Esophagus squamous epithelium (tissue), 5 donors: ENCODE measurements at regions not wholly inside any gene's neighbourhood (a gene's known extent, or its start where the extent isn't known, plus 50 kb on each side); places are given as distances from the start of the nearest gene placed in this dataset.

ENCODE experiments used
- DNase-seq: peaks from one replicate; lab custom pipeline; 2025; lab: John Stamatoyannopoulos, UW
- H3K27ac ChIP-seq, 4 donors: fragments of 200-600 bp; sonication (generic); one replicate each; pipeline ENCODE4 v1.5.1; 2016 to 2019; ENCODE audit warnings: mild to moderate bottlenecking in 1 of 4
- H3K27me3 ChIP-seq, 4 donors: fragments of 200-600 bp; sonication (generic); 1 replicate in 3 of 4; 2 replicates in 1 of 4; pipeline versions ENCODE4 v1.5.1 to v1.6.0; 2017 to 2021; ENCODE audit warnings: antibody characterized with exemption in 1 of 4
- H3K36me3 ChIP-seq, 3 donors: fragments of 200-600 bp; sonication (generic); one replicate each; pipeline ENCODE4 v1.5.1; 2016 to 2019
- H3K4me1 ChIP-seq, 3 donors: fragments of 200-600 bp; sonication (generic); one replicate each; pipeline ENCODE4 v1.5.1; 2017 to 2019
- H3K4me3 ChIP-seq, 4 donors: fragments of 200-600 bp; sonication (generic); 1 replicate in 3 of 4; 2 replicates in 1 of 4; pipeline ENCODE4 v1.5.1; 2016 to 2019; ENCODE audit warnings: mild to moderate bottlenecking in 2 of 4, moderate library complexity in 1 of 4
- H3K9me3 ChIP-seq, 3 donors: fragments of 200-600 bp; sonication (generic); one replicate each; pipeline ENCODE4 v1.5.1; 2016 to 2019
- POLR2A ChIP-seq, 4 donors: fragments of 450-650 bp; IDR thresholded peaks; one replicate each; pipeline ENCODE4 v1.6.1; 2017; ENCODE audit warnings: antibody characterized with exemption in 4 of 4, mild to moderate bottlenecking in 4 of 4, moderate library complexity in 3 of 4
- WGBS, 2 donors: methylation state at CpG; one replicate each; pipeline ENCODE4 v1.1.5; 2018; 5-methylcytosine and 5-hydroxymethylcytosine counted together
- intact Hi-C: fragments of 100-400 bp; cut with DNase I; formaldehyde crosslinking; loops from one replicate; pipeline ENCODE4 v1.15.0; 2022
- TF ChIP-seq, protein P1 (sequence below), 6 experiments: fragments of 450-650 bp in 4 of 6; fragments of 200-600 bp in 2 of 6; sonication (generic) in 2 of 6; IDR thresholded peaks; one replicate each; pipeline ENCODE4 v1.5.1; 2016 to 2019; ENCODE audit warnings: antibody characterized with exemption in 6 of 6, mild to moderate bottlenecking in 4 of 6, moderate library complexity in 4 of 6
- donor health status: DM: yes; HTN: yes; CAD: no.

DNA sequence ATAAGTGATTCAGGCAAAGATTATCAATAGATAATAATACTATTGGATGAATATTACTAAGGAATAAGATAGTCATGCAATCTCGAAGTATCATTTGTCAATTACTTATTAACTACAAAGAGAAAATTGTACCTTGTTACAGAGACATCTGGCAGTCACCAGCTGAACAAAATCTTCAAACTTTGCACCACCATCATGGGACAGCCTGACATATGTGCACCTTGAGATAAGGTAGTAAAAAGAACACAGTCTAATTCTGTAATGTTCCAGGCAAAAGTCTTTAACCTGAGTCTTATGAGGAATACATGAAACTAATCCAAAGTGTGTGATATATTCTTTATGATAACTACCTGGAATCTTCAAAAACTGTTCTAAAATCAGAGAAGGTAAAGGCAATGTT is 423.0 kb upstream of the ZNF608 start:
- 81 to 93% methylated on average over 1 of the region's 1 CpG for WGBS, 2 donors
- no peak for DNase-seq
- no peaks in the 10 kb centered on the region for H3K27me3 ChIP-seq
- peaks cover 0 to 7% (median 5%) of the 10 kb centered on the region in 3 donors for H3K9me3 ChIP-seq
- intact Hi-C loops: no loop called here
- no peak overlapping the region for H3K27ac ChIP-seq
- no peaks in the 10 kb centered on the region for H3K36me3 ChIP-seq
- TF ChIP-seq POLR2A (IDR thresholded peaks at IDR 0.05): no peak
- TF ChIP-seq, protein P1, sequence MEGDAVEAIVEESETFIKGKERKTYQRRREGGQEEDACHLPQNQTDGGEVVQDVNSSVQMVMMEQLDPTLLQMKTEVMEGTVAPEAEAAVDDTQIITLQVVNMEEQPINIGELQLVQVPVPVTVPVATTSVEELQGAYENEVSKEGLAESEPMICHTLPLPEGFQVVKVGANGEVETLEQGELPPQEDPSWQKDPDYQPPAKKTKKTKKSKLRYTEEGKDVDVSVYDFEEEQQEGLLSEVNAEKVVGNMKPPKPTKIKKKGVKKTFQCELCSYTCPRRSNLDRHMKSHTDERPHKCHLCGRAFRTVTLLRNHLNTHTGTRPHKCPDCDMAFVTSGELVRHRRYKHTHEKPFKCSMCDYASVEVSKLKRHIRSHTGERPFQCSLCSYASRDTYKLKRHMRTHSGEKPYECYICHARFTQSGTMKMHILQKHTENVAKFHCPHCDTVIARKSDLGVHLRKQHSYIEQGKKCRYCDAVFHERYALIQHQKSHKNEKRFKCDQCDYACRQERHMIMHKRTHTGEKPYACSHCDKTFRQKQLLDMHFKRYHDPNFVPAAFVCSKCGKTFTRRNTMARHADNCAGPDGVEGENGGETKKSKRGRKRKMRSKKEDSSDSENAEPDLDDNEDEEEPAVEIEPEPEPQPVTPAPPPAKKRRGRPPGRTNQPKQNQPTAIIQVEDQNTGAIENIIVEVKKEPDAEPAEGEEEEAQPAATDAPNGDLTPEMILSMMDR (IDR thresholded peaks at IDR 0.05): no peak
- H3K4me3 ChIP-seq: no peak overlapping the region
- H3K4me1 ChIP-seq: no peaks in the 10 kb centered on the region

GRCh38 chr5:125171641-125172040 is 425.2 kb upstream of the ZNF608 start:
- Histone ChIP-seq H3K4me1 (peaks cover 0 to 9% (median 0%) of the 10 kb centered on the region in 3 donors), H3K4me3 (no peak overlapping the region), H3K27me3 (no peaks in the 10 kb centered on the region), H3K9me3 (peaks cover 0 to 7% (median 0%) of the 10 kb centered on the region in 3 donors), H3K36me3 (no peaks in the 10 kb centered on the region), H3K27ac (no peak overlapping the region)
- TF ChIP-seq, protein P1 (IDR thresholded peaks at IDR 0.05): no peak
- TF ChIP-seq POLR2A (IDR thresholded peaks at IDR 0.05): no peak
- 18 to 55% methylated on average over 1 of the region's 1 CpG for WGBS, 2 donors
- no peak for DNase-seq
- intact Hi-C loops: no loop called here

DNA sequence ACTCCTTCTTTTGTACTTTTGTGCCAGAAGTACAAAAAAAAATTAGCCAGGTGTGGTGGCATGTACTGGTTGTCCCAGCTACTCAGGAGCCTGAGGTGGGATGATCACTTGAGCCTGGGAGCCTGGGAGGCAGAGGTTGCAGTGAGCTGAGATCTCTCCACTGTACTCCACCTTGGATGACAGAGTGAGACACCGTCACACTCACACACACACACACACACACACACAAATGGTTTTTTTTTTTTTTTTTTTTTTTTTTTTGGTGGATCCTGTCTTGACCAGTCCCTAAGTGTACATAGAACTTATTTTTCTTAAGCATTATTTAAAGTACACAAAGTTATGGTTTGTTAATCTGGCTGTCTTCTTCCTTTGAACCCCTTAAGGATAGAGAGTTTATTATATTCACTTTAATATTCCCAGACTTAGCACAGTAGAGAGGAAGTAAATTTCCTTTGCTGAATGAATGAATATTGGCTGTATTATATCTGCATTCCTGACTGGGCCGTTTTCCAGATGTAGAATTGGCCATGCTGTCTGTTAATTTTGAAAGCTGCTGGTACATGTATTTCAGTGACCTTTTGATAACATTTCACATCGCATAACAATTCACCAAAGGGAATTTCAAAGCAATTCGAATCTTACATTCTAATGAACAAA is 429.0 kb upstream of the ZNF608 start:
- no peak overlapping the region for H3K4me3 ChIP-seq
- DNase-seq: no peak
- H3K36me3 ChIP-seq: no peaks in the 10 kb centered on the region
- H3K4me1 ChIP-seq: peaks cover 0 to 9% (median 0%) of the 10 kb centered on the region in 3 donors
- 42 to 47% methylated on average over 4 of the region's 4 CpGs for WGBS, 2 donors
- intact Hi-C loops: no loop called here
- no peak overlapping the region for H3K27ac ChIP-seq
- no peak for TF ChIP-seq POLR2A (IDR thresholded peaks at IDR 0.05)
- TF ChIP-seq, protein P1 (IDR thresholded peaks at IDR 0.05): no peak
- H3K9me3 ChIP-seq: no peaks in the 10 kb centered on the region
- no peaks in the 10 kb centered on the region for H3K27me3 ChIP-seq

- H3K4me1 ChIP-seq: peaks cover 0 to 9% (median 0%) of the 10 kb centered on the region in 3 donors
- H3K27ac ChIP-seq: no peak overlapping the region
- intact Hi-C loops: no loop called here
- H3K27me3 ChIP-seq: no peaks in the 10 kb centered on the region
- WGBS, 2 donors: 28 to 34% methylated on average over 2 of the region's 2 CpGs
- H3K36me3 ChIP-seq: no peaks in the 10 kb centered on the region
- TF ChIP-seq, protein P1 (IDR thresholded peaks at IDR 0.05): no peak
- TF ChIP-seq POLR2A (IDR thresholded peaks at IDR 0.05): no peak
- no peak for DNase-seq
- no peak overlapping the region for H3K4me3 ChIP-seq
- H3K9me3 ChIP-seq: no peaks in the 10 kb centered on the region
Observed at GRCh38 chr5:125176005-125176390, 429.6 kb upstream of the ZNF608 start.

GRCh38 chr5:125177340-125177739 is 430.9 kb upstream of the ZNF608 start:
- peaks cover 0 to 9% (median 0%) of the 10 kb centered on the region in 3 donors for H3K4me1 ChIP-seq
- no peak overlapping the region for H3K27ac ChIP-seq
- DNase-seq: no peak
- no peak overlapping the region for H3K4me3 ChIP-seq
- H3K36me3 ChIP-seq: no peaks in the 10 kb centered on the region
- TF ChIP-seq, protein P1 (IDR thresholded peaks at IDR 0.05): no peak
- no peak for TF ChIP-seq POLR2A (IDR thresholded peaks at IDR 0.05)
- H3K27me3 ChIP-seq: no peaks in the 10 kb centered on the region
- WGBS, 2 donors: 90 to 91% methylated on average over 4 of the region's 4 CpGs
- intact Hi-C loops: no loop called here
- H3K9me3 ChIP-seq: no peaks in the 10 kb centered on the region
